ENCODE measurements at regions not wholly inside any gene's neighbourhood (a gene's known extent, or its start where the extent isn't known, plus 50 kb on each side); places are given as distances from the start of the nearest gene placed in this dataset.

DNA sequence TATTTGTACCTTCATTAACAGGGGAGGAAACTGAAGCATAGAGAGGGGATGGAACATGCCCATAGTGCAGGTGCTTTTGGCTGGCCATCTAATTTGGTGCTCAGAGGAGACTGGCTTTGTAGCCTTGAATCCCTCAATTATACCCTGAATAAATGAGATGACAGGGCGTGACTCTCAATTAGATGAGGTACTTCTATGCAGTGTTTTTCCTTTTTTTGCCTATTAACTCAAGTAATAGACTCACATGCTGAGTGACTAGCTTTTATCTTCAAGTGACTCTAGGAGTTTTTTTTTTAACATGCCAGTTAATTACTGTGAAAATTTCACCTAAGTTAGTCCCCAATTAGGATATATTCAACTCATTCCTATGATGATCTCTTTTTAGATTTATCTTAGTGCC, 243.7 kb downstream of the DACT1 start:
- 0% methylated on average over 1 of the region's 1 CpG for WGBS (ENCODE audit: insufficient coverage, insufficient replicate concordance, low lambda C conversion rate, missing lambda C conversion rate)
- CTCF ChIA-PET, result interaction anchor here (1.5 kb wide), 1 partner anchor 380 kb away, joined by 3 read pairs; no protein-coding TSS in a partner anchor
- H3K36me3 ChIP-seq (ENCODE audit: control insufficient read depth in 2 of 2, insufficient read depth in 2 of 2, low read length in 1 of 2), result no peaks in the 10 kb centered on the region
- intact Hi-C loops (cut with micrococcal nuclease; ENCODE audit: unreplicated experiment), result loop anchor here (5.0 to 10.0 kb wide), 2 partner anchors 84 to 377 kb away; no protein-coding TSS in a partner anchor
- no peak overlapping the region for H3K4me3 ChIP-seq
- no peak overlapping the region for H2AFZ ChIP-seq (ENCODE audit: control insufficient read depth, low read depth, low read length)
- H3K27me3 ChIP-seq (replicated peaks in 1 of 2; ENCODE audit: control insufficient read depth in 2 of 2, insufficient read depth in 2 of 2, low read length in 1 of 2), result no peaks in the 10 kb centered on the region
- in situ Hi-C loops (cut with MboI), result no loop called here
- DNase-seq (ENCODE audit: low read depth, low spot score), result no peak
- no peaks in the 10 kb centered on the region for H3K79me2 ChIP-seq (ENCODE audit: control insufficient read depth, insufficient read depth, low read length)
- H4K20me1 ChIP-seq (ENCODE audit: control insufficient read depth, insufficient read depth), result no peaks in the 10 kb centered on the region
- no peaks in the 10 kb centered on the region for H3K4me1 ChIP-seq (ENCODE audit: control insufficient read depth, insufficient read depth, low read length)
- no peaks in the 10 kb centered on the region for H3K9me3 ChIP-seq (replicated peaks; ENCODE audit: control insufficient read depth, insufficient read depth, low read length)
- SMC1A ChIA-PET (ENCODE audit: uncharacterized antibody, unreplicated experiment), result no interaction called here
- ATAC-seq, result no peak
- no peak overlapping the region for H3K9ac ChIP-seq (ENCODE audit: control insufficient read depth, insufficient read depth, low read length)
- H3K4me2 ChIP-seq (ENCODE audit: control insufficient read depth, insufficient read depth), result no peak overlapping the region
- H3K27ac ChIP-seq (ENCODE audit: control insufficient read depth, insufficient read depth), result no peak overlapping the region
- TF ChIP-seq, protein P1, sequence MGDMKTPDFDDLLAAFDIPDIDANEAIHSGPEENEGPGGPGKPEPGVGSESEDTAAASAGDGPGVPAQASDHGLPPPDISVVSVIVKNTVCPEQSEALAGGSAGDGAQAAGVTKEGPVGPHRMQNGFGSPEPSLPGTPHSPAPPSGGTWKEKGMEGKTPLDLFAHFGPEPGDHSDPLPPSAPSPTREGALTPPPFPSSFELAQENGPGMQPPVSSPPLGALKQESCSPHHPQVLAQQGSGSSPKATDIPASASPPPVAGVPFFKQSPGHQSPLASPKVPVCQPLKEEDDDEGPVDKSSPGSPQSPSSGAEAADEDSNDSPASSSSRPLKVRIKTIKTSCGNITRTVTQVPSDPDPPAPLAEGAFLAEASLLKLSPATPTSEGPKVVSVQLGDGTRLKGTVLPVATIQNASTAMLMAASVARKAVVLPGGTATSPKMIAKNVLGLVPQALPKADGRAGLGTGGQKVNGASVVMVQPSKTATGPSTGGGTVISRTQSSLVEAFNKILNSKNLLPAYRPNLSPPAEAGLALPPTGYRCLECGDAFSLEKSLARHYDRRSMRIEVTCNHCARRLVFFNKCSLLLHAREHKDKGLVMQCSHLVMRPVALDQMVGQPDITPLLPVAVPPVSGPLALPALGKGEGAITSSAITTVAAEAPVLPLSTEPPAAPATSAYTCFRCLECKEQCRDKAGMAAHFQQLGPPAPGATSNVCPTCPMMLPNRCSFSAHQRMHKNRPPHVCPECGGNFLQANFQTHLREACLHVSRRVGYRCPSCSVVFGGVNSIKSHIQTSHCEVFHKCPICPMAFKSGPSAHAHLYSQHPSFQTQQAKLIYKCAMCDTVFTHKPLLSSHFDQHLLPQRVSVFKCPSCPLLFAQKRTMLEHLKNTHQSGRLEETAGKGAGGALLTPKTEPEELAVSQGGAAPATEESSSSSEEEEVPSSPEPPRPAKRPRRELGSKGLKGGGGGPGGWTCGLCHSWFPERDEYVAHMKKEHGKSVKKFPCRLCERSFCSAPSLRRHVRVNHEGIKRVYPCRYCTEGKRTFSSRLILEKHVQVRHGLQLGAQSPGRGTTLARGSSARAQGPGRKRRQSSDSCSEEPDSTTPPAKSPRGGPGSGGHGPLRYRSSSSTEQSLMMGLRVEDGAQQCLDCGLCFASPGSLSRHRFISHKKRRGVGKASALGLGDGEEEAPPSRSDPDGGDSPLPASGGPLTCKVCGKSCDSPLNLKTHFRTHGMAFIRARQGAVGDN (IDR thresholded peaks at IDR 0.05), result no peak
- TF ChIP-seq, protein P2, sequence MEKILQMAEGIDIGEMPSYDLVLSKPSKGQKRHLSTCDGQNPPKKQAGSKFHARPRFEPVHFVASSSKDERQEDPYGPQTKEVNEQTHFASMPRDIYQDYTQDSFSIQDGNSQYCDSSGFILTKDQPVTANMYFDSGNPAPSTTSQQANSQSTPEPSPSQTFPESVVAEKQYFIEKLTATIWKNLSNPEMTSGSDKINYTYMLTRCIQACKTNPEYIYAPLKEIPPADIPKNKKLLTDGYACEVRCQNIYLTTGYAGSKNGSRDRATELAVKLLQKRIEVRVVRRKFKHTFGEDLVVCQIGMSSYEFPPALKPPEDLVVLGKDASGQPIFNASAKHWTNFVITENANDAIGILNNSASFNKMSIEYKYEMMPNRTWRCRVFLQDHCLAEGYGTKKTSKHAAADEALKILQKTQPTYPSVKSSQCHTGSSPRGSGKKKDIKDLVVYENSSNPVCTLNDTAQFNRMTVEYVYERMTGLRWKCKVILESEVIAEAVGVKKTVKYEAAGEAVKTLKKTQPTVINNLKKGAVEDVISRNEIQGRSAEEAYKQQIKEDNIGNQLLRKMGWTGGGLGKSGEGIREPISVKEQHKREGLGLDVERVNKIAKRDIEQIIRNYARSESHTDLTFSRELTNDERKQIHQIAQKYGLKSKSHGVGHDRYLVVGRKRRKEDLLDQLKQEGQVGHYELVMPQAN (conservative IDR thresholded peaks at IDR 0.05), result no peak
- TF ChIP-seq CREB1 (IDR thresholded peaks at IDR 0.05; ENCODE audit: low read depth) (no peak), SP1 (IDR thresholded peaks at IDR 0.05; ENCODE audit: low read depth, low read length) (no peak), KDM1A (IDR thresholded peaks at IDR 0.05; ENCODE audit: borderline replicate concordance) (no peak), BHLHE40 (IDR thresholded peaks at IDR 0.05; ENCODE audit: borderline replicate concordance in 1 of 2, low read depth in 2 of 2, low read length in 1 of 2) (no peak), NR2F1 (conservative IDR thresholded peaks at IDR 0.05) (no peak), SREBF1 (IDR thresholded peaks at IDR 0.05; ENCODE audit: low read length) (no peak), SUPT20H (IDR thresholded peaks at IDR 0.05; ENCODE audit: borderline replicate concordance, control insufficient read depth, low read depth, low read length) (no peak), BACH1 (IDR thresholded peaks at IDR 0.05; ENCODE audit: borderline replicate concordance) (no peak), MTA2 (IDR thresholded peaks at IDR 0.05; ENCODE audit: low read depth) (no peak), POLR2AphosphoS5 (IDR thresholded peaks at IDR 0.05; ENCODE audit: low read length) (no peak)
- RAD21 ChIA-PET (ENCODE audit: unreplicated experiment), result no interaction called here
- BruUV-seq (replicated peaks), result no TSS peak
- FAIRE-seq, result no peak
- POLR2A ChIA-PET, result no interaction called here

Data from GM12878 (cell line).